Epithelial cell of proximal tubule (primary cell): ENCODE measurements at regions not wholly inside any gene's neighbourhood (a gene's known extent, or its start where the extent isn't known, plus 50 kb on each side); places are given as distances from the start of the nearest gene placed in this dataset.

Source experiments
- DNase-seq: peaks from one replicate; pipeline ENCODE4 v3.0.0-alpha.2; 2011; ENCODE audit warnings: low read depth
- H3K4me3 ChIP-seq: 2 replicates; pipeline ENCODE4 v1.5.1; 2011; ENCODE audit warnings: low read depth, mild to moderate bottlenecking, low read length
- CTCF ChIP-seq: conservative IDR thresholded peaks from 2 replicates; pipeline ENCODE4 v1.5.1; 2012; ENCODE audit warnings: low read depth, mild to moderate bottlenecking, low read length

GRCh38 chr12:70040141-70040540 is 203.1 kb upstream of the CNOT2 start:
- TF ChIP-seq CTCF, result no peak
- H3K4me3 ChIP-seq, result no peak overlapping the region
- no peak for DNase-seq

- no peak for DNase-seq
- no peak overlapping the region for H3K4me3 ChIP-seq
Observed at GRCh38 chr12:70042675-70043074, 200.6 kb upstream of the CNOT2 start.

GRCh38 chr12:70043490-70044138 is 199.6 kb upstream of the CNOT2 start:
- no peak for DNase-seq
- no peak overlapping the region for H3K4me3 ChIP-seq
- TF ChIP-seq CTCF, result no peak

More at GRCh38 chr12:70042675-70043074, 200.6 kb upstream of the CNOT2 start:
- TF ChIP-seq CTCF, result no peak

- DNase-seq, result no peak
- H3K4me3 ChIP-seq, result no peak overlapping the region
- TF ChIP-seq CTCF, result no peak
Observed at GRCh38 chr12:70044167-70044566, 199.1 kb upstream of the CNOT2 start.

GRCh38 chr12:70045036-70045435 is 198.2 kb upstream of the CNOT2 start:
- TF ChIP-seq CTCF, result no peak
- no peak for DNase-seq
- H3K4me3 ChIP-seq, result no peak overlapping the region

GRCh38 chr12:70045514-70045913 is 197.7 kb upstream of the CNOT2 start:
- H3K4me3 ChIP-seq, result no peak overlapping the region
- TF ChIP-seq CTCF, result no peak
- DNase-seq, result no peak

- no peak for TF ChIP-seq CTCF
- H3K4me3 ChIP-seq, result no peak overlapping the region
- no peak for DNase-seq
Observed at GRCh38 chr12:70048521-70049250, 194.5 kb upstream of the CNOT2 start.
